Smooth muscle cell of the brain vasculature (primary cell): ENCODE measurements at regions not wholly inside any gene's neighbourhood (a gene's known extent, or its start where the extent isn't known, plus 50 kb on each side); places are given as distances from the start of the nearest gene placed in this dataset.
"Not testable (repeated sequence)": the region's sequence is repeated elsewhere in the genome, so short reads cannot be mapped to it uniquely, and the experiment has no call there.

Experiments
- DNase-seq: peaks from one replicate; pipeline ENCODE4 v3.0.0-alpha.2; 2012; ENCODE audit warnings: low read depth, low spot score

DNA sequence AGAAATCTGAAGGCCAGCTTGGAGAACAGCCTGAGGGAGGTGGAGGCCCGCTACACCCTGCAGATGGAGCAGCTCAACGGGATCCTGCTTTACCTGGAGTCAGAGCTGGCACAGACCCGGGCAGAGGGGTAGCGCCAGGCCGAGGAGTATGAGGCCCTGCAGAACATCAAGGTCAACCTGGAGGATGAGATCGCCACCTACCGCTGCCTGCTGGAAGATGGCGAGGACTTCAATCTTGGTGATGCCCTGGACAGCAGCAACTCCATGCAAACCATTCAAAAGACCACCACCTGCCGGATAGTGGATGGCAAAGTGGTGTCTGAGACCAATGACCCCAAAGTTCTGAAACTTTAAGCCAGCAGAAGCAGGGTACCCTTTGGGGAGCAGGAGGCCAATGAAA lies 318.4 kb downstream of the ZFHX3 start:
- DNase-seq = not testable (repeated sequence)

DNA sequence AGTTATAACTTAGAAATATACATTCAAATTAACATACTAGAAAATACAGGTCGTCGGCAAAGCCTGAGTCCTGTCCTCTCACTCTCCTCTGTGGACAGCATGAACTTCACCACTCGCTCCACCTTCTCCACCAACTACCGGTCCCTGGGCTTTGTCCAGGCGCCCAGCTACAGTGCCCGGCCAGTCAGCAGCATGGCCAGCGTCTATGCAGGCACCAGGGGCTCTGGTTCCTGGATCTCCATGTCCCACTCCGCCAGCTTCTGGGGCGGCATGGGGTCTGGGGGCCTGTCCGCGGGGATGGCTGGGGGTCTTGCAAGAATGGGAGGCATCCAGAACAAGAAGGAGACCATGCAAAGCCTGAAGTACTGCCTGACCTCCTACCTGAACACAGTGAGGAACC lies 319.4 kb downstream of the ZFHX3 start:
- no peak for DNase-seq

- no peak for DNase-seq
Measured at GRCh38 chr16:72727565-72727964, 320.4 kb downstream of the ZFHX3 start.

GRCh38 chr16:72725643-72726042 lies 322.3 kb downstream of the ZFHX3 start:
- DNase-seq = no peak

DNA sequence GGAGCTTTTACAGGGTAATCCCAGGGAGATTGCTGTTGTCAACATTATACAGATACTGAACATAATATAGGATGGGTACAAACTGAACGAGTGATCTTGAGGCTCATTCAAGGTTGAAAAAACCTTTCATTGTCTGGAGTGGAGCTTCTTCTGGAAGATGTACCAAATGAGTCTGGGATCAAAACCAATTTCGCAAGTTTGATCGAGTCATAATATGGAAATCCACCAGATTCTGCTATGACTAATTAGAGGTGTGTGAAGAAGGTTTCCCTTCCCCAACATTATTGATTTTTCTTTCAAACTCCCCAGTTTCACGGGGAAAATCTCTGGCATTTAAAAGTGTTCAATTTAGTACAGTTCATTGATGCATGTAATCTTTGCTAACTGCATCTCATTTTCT lies 324.1 kb downstream of the ZFHX3 start:
- DNase-seq = no peak

- no peak for DNase-seq
Measured at GRCh38 chr16:72722552-72722951, 325.4 kb downstream of the ZFHX3 start.

DNA sequence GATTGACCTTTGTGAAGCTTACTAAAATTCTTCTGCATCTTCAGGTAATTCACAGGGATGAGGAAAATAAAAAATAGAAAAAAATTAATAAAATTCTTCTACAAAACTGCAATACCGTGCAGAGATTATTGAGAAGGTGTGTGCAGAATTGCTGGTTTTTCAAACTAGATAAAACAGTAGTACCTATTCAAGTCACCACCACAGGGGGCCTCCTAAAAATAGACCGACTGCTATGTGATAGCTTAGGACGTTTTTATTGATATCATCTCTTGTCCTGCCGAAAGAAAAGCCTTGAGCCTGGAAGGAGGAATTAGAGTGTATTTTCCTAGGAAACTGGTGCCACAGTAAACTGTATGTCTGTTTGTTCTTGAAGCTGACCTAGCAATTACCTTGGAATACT lies 325.9 kb downstream of the ZFHX3 start:
- no peak for DNase-seq

GRCh38 chr16:72715267-72715666 lies 332.7 kb downstream of the ZFHX3 start:
- DNase-seq = no peak

DNA sequence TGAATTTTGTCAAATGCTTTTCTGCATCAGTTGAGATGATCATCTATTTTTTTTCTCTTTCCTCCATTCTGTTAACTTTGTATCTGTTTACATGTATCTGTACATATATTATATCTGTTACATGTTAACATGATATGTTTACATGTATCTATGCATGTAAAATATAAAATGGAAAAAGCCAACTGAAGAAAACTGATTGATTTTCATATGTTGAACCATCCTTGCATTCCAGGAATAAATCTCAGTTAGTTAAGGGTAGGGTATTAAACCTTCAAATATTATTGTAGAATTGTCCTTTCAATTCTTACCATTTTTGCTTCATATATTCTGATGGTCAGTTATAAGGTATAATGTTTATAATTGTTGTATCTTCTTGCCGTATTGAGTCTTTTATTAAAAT lies 336.1 kb downstream of the ZFHX3 start:
- no peak for DNase-seq

GRCh38 chr16:72705801-72706200 lies 342.1 kb downstream of the ZFHX3 start:
- no peak for DNase-seq

GRCh38 chr16:72704746-72705372 lies 343.1 kb downstream of the ZFHX3 start:
- DNase-seq = no peak

- DNase-seq = no peak
Measured at GRCh38 chr16:72689851-72690250, 358.1 kb downstream of the ZFHX3 start.

DNA sequence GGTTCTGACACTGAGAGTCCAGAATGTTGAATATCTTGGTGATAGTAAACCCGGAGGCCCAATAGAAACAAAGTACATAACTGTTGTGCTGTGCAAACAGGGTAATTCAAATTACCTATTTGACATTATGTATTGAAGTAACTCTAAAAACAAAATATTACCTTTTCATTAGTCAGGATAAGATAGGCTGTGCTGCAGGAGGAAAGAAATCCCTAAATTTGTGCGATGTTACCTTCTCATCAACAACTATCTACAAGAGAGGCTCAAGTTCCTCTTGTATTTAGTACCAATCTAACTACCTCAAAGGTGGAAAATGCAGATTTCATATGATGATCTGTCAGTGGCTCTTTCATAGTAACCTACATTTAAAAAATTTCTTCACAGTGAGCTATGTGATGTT lies 367.2 kb downstream of the ZFHX3 start:
- no peak for DNase-seq

- no peak for DNase-seq
Measured at GRCh38 chr16:72679856-72680255, 368.1 kb downstream of the ZFHX3 start.

GRCh38 chr16:72677662-72678447 lies 370.1 kb downstream of the ZFHX3 start:
- DNase-seq = no peak

- DNase-seq = no peak
Measured at GRCh38 chr16:72673118-72673517, 374.8 kb downstream of the ZFHX3 start.

GRCh38 chr16:72666267-72666666 lies 381.7 kb downstream of the ZFHX3 start:
- DNase-seq = no peak

- DNase-seq = no peak
Measured at GRCh38 chr16:72665701-72666100, 382.2 kb downstream of the ZFHX3 start.

- peak; percentile 96 for DNase-seq
Measured at GRCh38 chr16:72664509-72665408, 383.2 kb downstream of the ZFHX3 start.

GRCh38 chr16:72664056-72664508 lies 383.8 kb downstream of the ZFHX3 start:
- DNase-seq = no peak

DNA sequence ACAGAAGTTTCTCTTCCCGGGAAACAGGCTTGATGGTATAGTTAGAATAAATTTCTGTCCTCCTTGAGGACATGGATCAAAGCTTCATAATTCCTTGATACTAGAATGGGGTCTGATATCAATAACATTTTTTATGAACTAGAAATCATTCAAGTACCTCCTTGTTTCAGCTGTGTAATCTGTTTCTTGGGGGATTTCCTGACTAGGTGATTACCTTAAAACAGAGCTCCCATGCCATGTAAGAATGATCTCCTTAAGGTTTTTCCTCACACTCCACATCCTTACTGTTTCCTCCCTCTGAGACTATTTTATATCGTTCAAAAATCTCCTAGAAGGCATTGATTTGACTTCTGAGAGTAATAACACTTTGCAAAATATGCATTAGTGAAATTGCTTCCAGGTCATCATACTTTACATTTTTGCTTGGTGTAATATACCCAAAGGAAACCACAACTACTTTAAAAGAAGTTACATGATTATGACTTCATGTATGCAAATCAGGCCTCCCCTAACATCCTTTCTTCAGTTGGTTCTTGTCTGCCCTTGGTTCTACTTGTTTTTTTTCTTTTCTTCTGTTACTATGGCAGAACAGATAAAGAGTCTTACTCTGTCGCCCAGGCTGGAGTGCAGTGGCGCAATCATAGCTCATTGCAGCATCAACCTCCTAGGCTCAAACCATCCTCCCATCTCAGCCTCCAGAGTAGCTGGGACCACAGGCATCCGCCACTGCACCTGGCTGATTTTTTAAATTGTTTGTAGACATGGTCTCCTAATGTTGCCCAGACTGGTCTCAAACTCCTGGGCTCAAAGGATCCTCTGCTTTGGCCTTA lies 388.8 kb downstream of the ZFHX3 start:
- no peak for DNase-seq
